ENCODE measurements at regions not wholly inside any gene's neighbourhood (a gene's known extent, or its start where the extent isn't known, plus 50 kb on each side); places are given as distances from the start of the nearest gene placed in this dataset.

DNA sequence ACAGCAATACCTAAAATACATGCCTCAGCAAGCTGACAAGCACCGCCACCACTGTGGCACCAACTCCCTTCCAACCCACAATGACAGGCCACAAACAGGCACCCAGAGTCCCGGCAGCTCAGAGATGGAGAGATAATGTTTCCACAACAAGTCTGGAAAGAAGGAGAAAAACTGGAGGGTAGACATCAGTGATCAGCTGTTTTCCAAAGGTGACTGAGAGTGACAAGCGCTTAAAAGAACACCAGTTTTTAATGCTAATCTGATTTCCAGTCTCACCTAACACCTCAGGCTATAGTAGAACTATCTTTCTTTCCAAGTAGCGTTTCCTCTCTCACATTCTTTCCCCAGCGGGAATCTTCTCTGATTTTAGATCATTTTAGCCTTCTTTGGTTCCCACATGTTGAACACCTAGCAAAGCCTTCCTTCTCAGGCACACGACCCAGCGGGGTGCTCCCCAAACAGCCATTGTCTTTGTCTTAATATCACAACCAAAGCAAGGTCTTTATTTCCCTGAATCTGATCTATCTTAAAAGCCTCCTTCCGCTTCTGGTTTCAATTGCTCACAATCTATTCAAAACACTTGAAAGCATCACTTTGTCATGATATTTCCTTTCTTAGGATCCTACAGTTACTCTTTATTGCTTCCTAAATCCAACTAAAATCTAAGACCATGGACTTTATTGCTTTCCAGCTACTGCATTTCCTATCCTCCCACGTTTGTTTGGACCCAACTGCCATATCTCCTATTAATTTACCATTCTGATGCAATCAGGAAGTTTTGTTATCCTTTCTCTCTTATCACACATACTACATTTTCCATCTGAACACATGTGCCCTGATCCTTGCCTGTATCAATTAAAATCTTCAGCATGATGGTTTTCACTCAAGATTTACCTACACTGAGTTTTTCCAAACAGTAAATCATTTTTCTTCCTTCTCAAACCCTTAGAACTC lies 282.7 kb downstream of the ADGB start:
- no peak overlapping the region for H3K27ac ChIP-seq
- DNase-seq = no peak
- no peaks in the 10 kb centered on the region for H3K36me3 ChIP-seq
- H3K4me3 ChIP-seq = no peak overlapping the region
- TF ChIP-seq, protein P1, sequence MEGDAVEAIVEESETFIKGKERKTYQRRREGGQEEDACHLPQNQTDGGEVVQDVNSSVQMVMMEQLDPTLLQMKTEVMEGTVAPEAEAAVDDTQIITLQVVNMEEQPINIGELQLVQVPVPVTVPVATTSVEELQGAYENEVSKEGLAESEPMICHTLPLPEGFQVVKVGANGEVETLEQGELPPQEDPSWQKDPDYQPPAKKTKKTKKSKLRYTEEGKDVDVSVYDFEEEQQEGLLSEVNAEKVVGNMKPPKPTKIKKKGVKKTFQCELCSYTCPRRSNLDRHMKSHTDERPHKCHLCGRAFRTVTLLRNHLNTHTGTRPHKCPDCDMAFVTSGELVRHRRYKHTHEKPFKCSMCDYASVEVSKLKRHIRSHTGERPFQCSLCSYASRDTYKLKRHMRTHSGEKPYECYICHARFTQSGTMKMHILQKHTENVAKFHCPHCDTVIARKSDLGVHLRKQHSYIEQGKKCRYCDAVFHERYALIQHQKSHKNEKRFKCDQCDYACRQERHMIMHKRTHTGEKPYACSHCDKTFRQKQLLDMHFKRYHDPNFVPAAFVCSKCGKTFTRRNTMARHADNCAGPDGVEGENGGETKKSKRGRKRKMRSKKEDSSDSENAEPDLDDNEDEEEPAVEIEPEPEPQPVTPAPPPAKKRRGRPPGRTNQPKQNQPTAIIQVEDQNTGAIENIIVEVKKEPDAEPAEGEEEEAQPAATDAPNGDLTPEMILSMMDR (IDR thresholded peaks at IDR 0.05) = no peak
- TF ChIP-seq POLR2A (IDR thresholded peaks at IDR 0.05) = no peak
- peaks cover 0 to 12% (median 3%) of the 10 kb centered on the region in 4 donors for H3K4me1 ChIP-seq
- 67% methylated on average over 9 of the region's 9 CpGs for WGBS (ENCODE audit: insufficient coverage, low coverage, low lambda C conversion rate, missing lambda C conversion rate)
- no peaks in the 10 kb centered on the region for H3K27me3 ChIP-seq
- intact Hi-C loops (cut with DNase I) = no loop called here
- ATAC-seq = no peak
- no peaks in the 10 kb centered on the region for H3K9me3 ChIP-seq

GRCh38 chr6:146883640-146884531 lies 285.1 kb downstream of the ADGB start:
- Histone ChIP-seq H3K27ac (peak overlapping the region in 1 of 3 donors; percentile 38), H3K36me3 (no peaks in the 10 kb centered on the region), H3K4me3 (no peak overlapping the region), H3K4me1 (peaks cover 0 to 18% (median 0%) of the 10 kb centered on the region in 4 donors), H3K27me3 (no peaks in the 10 kb centered on the region), H3K9me3 (no peaks in the 10 kb centered on the region)
- intact Hi-C loops (cut with DNase I) = no loop called here
- ATAC-seq (no peak), DNase-seq (no peak)
- 94% methylated on average over 4 of the region's 4 CpGs for WGBS (ENCODE audit: insufficient coverage, low coverage, low lambda C conversion rate, missing lambda C conversion rate)
- TF ChIP-seq, protein P1 (IDR thresholded peaks at IDR 0.05) = no peak
- TF ChIP-seq POLR2A (IDR thresholded peaks at IDR 0.05) = no peak

DNA sequence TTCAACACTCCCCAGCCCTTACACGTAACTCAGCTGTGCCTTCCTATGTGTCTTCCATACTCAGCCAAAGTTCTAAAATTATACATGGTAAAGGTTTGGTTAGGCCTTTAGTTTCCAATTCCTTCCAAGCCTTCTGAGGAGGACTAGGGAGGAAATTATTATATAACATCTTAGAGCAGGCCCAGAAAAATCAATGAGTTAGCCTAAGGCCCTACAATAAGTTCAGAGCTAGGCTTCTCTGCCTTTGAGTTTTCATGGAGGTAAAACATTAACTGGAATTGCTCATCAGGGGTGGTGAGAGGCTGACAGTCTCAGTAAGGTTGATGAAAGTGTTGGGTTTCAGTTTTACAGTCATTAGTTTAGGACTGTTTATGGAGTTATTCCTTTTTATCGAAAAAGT lies 286.0 kb downstream of the ADGB start:
- H3K4me1 ChIP-seq = peaks cover 0 to 18% (median 0%) of the 10 kb centered on the region in 4 donors
- H3K27me3 ChIP-seq = no peaks in the 10 kb centered on the region
- no peak for TF ChIP-seq POLR2A (IDR thresholded peaks at IDR 0.05)
- TF ChIP-seq, protein P1 (IDR thresholded peaks at IDR 0.05) = no peak
- WGBS (ENCODE audit: insufficient coverage, low coverage, low lambda C conversion rate, missing lambda C conversion rate) = 68% methylated on average over 2 of the region's 2 CpGs
- H3K36me3 ChIP-seq = no peaks in the 10 kb centered on the region
- H3K4me3 ChIP-seq = no peak overlapping the region
- H3K27ac ChIP-seq = peak overlapping the region in 2 of 3 donors; percentile 38
- intact Hi-C loops (cut with DNase I) = no loop called here
- DNase-seq (no peak), ATAC-seq (peak; percentile 91 to 94 (median 93))
- H3K9me3 ChIP-seq = no peaks in the 10 kb centered on the region

DNA sequence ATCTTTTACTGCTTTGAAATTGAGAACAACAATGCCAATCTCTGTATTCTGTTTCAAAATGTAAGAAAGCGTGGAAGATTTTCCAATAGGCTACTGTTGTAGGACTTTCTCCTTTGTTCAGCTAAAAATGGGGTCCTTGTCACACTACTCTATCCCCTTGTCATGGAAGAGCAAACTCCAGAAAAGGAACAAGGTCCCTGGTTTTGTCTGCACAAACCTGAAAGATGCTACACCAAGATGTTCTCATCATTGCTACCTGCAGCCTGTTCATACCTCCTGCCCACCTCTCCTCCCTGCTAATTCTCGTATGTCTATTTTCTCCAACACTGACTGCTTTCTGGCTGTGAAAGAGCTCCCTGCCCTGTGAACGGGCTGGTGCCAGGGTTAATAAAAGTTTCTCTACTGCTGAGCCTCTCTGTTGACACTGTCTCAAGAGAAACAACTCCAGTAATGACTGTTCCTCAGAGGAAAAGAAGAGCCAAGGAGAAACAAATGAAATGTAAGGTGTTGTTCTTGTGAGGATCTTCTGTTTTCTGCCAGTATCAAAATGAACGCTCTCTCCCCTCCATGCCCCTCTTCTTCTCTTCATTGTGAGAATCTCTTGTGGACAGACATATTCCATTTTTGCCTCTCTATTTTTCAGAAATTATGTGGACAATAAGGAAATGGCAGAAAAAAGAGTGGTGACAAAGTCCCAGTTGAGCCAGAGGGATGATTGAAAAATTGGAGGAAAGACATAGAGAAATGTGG lies 287.1 kb downstream of the ADGB start:
- DNase-seq = no peak
- H3K36me3 ChIP-seq = no peaks in the 10 kb centered on the region
- no peaks in the 10 kb centered on the region for H3K9me3 ChIP-seq
- H3K27me3 ChIP-seq = no peaks in the 10 kb centered on the region
- H3K4me3 ChIP-seq = no peak overlapping the region
- ATAC-seq = no peak
- TF ChIP-seq, protein P1 (IDR thresholded peaks at IDR 0.05) = no peak
- peaks cover 0 to 18% (median 0%) of the 10 kb centered on the region in 4 donors for H3K4me1 ChIP-seq
- 65% methylated on average over 4 of the region's 4 CpGs for WGBS (ENCODE audit: insufficient coverage, low coverage, low lambda C conversion rate, missing lambda C conversion rate)
- intact Hi-C loops (cut with DNase I) = no loop called here
- peak overlapping the region in 1 of 3 donors; percentile 38 for H3K27ac ChIP-seq
